IMR-90 (cell line): ENCODE measurements at regions not wholly inside any gene's neighbourhood (a gene's known extent, or its start where the extent isn't known, plus 50 kb on each side); places are given as distances from the start of the nearest gene placed in this dataset.

Experiments
- CEBPB ChIP-seq: IDR thresholded peaks from 2 replicates; pipeline ENCODE4 v1.6.1; 2012; ENCODE audit warnings: low read depth, low read length, improper control_type of control experiment
- MAFK ChIP-seq: IDR thresholded peaks from 2 replicates; pipeline ENCODE4 v1.6.1; 2012; ENCODE audit warnings: low read depth, low read length, improper control_type of control experiment
- MXI1 ChIP-seq: IDR thresholded peaks from 2 replicates; pipeline ENCODE4 v1.6.1; 2012; ENCODE audit warnings: low read depth, mild to moderate bottlenecking, low read length, moderate library complexity, borderline replicate concordance
- NFE2L2 ChIP-seq: fragments of 150-350 bp; IDR thresholded peaks from 2 replicates; pipeline ENCODE4 v1.6.1; 2016; ENCODE audit warnings: low read depth, mild to moderate bottlenecking, low read length
- POLR2A ChIP-seq: IDR thresholded peaks from 2 replicates; pipeline ENCODE4 v1.6.1; 2012; ENCODE audit warnings: mild to moderate bottlenecking, low read depth, low read length
- RFX5 ChIP-seq: IDR thresholded peaks from 2 replicates; pipeline ENCODE4 v1.8.0; 2012; ENCODE audit warnings: low read depth, mild to moderate bottlenecking, low read length, moderate library complexity
- SMC3 ChIP-seq: fragments of 150-350 bp; IDR thresholded peaks from 2 replicates; pipeline ENCODE4 v1.6.1; 2016; ENCODE audit warnings: low read depth, mild to moderate bottlenecking, antibody characterized with exemption, low read length, moderate library complexity
- TF ChIP-seq, protein P1 (sequence below): conservative IDR thresholded peaks from 2 replicates; pipeline ENCODE4 v1.5.1; 2012; ENCODE audit warnings: mild to moderate bottlenecking, low read depth, low read length, improper control_type of control experiment

DNA sequence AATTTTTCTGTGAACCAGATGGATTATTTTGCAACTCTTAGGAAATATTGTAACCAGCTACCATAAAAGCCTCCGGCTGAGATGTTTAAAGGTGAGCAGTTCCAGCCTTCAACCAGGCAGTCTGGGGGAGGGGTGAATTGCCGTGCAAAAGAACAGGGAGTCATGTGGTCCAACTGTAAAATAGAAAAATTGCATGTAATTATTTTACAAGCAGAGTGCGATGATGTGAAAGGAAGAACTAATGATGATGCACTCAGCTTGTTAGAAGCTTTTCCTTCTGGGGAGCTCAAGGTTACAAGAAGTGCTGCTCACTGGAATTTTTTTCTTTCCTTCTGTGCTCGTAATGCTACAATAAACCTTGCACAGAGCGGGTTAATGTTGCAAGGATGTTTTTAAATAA is 188.7 kb upstream of the ITGA1 start:
- TF ChIP-seq POLR2A (no peak), SMC3 (no peak), NFE2L2 (no peak), CEBPB (no peak), MAFK (no peak), MXI1 (no peak), RFX5 (no peak)
- TF ChIP-seq, protein P1, sequence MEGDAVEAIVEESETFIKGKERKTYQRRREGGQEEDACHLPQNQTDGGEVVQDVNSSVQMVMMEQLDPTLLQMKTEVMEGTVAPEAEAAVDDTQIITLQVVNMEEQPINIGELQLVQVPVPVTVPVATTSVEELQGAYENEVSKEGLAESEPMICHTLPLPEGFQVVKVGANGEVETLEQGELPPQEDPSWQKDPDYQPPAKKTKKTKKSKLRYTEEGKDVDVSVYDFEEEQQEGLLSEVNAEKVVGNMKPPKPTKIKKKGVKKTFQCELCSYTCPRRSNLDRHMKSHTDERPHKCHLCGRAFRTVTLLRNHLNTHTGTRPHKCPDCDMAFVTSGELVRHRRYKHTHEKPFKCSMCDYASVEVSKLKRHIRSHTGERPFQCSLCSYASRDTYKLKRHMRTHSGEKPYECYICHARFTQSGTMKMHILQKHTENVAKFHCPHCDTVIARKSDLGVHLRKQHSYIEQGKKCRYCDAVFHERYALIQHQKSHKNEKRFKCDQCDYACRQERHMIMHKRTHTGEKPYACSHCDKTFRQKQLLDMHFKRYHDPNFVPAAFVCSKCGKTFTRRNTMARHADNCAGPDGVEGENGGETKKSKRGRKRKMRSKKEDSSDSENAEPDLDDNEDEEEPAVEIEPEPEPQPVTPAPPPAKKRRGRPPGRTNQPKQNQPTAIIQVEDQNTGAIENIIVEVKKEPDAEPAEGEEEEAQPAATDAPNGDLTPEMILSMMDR: no peak
